ENCODE measurements at regions not wholly inside any gene's neighbourhood (a gene's known extent, or its start where the extent isn't known, plus 50 kb on each side); places are given as distances from the start of the nearest gene placed in this dataset.

GRCh38 chr9:87120610-87121009 is 173.3 kb upstream of the GAS1 start:
- H3K9ac ChIP-seq (ENCODE audit: low read depth, low read length), result no peak overlapping the region
- H3K27me3 ChIP-seq (ENCODE audit: control insufficient read depth, insufficient read depth, low read length), result no peaks in the 10 kb centered on the region
- no peaks in the 10 kb centered on the region for H3K36me3 ChIP-seq (ENCODE audit: insufficient read depth, low read length)
- no peaks in the 10 kb centered on the region for H3K9me3 ChIP-seq (replicated peaks; ENCODE audit: low read length)
- H3K4me1 ChIP-seq (ENCODE audit: control insufficient read depth, insufficient read depth, low read length), result peaks cover 43% of the 10 kb centered on the region
- no peak overlapping the region for H3K4me2 ChIP-seq (ENCODE audit: low read length)
- H3K4me3 ChIP-seq (ENCODE audit: low read length), result no peak overlapping the region

GRCh38 chr9:87122947-87123685 is 175.8 kb upstream of the GAS1 start:
- no peaks in the 10 kb centered on the region for H3K27me3 ChIP-seq (ENCODE audit: control insufficient read depth, insufficient read depth, low read length)
- peak overlapping the region; percentile 44 for H3K4me2 ChIP-seq (ENCODE audit: low read length)
- no peak overlapping the region for H3K4me3 ChIP-seq (ENCODE audit: low read length)
- H3K9me3 ChIP-seq (replicated peaks; ENCODE audit: low read length), result no peaks in the 10 kb centered on the region
- no peaks in the 10 kb centered on the region for H3K36me3 ChIP-seq (ENCODE audit: insufficient read depth, low read length)
- peak overlapping the region; percentile 45 for H3K9ac ChIP-seq (ENCODE audit: low read depth, low read length)
- H3K4me1 ChIP-seq (ENCODE audit: control insufficient read depth, insufficient read depth, low read length), result peaks cover 43% of the 10 kb centered on the region

GRCh38 chr9:87123830-87124229 is 176.5 kb upstream of the GAS1 start:
- Histone ChIP-seq H3K4me2 (ENCODE audit: low read length) (no peak overlapping the region), H3K4me1 (ENCODE audit: control insufficient read depth, insufficient read depth, low read length) (peaks cover 46% of the 10 kb centered on the region), H3K36me3 (ENCODE audit: insufficient read depth, low read length) (no peaks in the 10 kb centered on the region), H3K9ac (ENCODE audit: low read depth, low read length) (peak overlapping the region; percentile 42), H3K4me3 (ENCODE audit: low read length) (no peak overlapping the region), H3K9me3 (replicated peaks; ENCODE audit: low read length) (no peaks in the 10 kb centered on the region), H3K27me3 (ENCODE audit: control insufficient read depth, insufficient read depth, low read length) (no peaks in the 10 kb centered on the region)

GRCh38 chr9:87125819-87126218 is 178.5 kb upstream of the GAS1 start:
- H3K9ac ChIP-seq (ENCODE audit: low read depth, low read length), result no peak overlapping the region
- peaks cover 44% of the 10 kb centered on the region for H3K4me1 ChIP-seq (ENCODE audit: control insufficient read depth, insufficient read depth, low read length)
- no peaks in the 10 kb centered on the region for H3K9me3 ChIP-seq (replicated peaks; ENCODE audit: low read length)
- H3K36me3 ChIP-seq (ENCODE audit: insufficient read depth, low read length), result no peaks in the 10 kb centered on the region
- no peak overlapping the region for H3K4me2 ChIP-seq (ENCODE audit: low read length)
- H3K4me3 ChIP-seq (ENCODE audit: low read length), result no peak overlapping the region
- no peaks in the 10 kb centered on the region for H3K27me3 ChIP-seq (ENCODE audit: control insufficient read depth, insufficient read depth, low read length)

DNA sequence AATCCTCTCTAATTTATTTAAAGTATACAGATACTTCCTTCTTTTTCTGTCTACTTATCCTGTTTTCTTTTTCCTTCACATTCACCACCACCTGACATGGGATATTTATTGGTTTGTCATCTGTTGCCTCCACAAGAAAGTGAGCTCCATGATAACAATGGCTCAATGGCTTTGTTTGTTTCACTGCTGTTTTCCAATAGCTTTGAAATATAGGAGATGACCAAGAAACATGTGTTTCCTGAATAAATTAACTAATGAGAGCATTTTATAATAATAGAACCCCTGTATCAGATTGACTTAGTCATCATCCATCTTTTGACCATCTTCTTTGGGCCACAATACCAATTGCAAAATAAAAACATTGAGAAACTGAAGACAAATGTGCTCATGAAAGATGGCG is 180.2 kb upstream of the GAS1 start:
- no peaks in the 10 kb centered on the region for H3K9me3 ChIP-seq (replicated peaks; ENCODE audit: low read length)

GRCh38 chr9:87127978-87128614 is 180.8 kb upstream of the GAS1 start:
- no peaks in the 10 kb centered on the region for H3K9me3 ChIP-seq (replicated peaks; ENCODE audit: low read length)
- H3K36me3 ChIP-seq (ENCODE audit: insufficient read depth, low read length), result no peaks in the 10 kb centered on the region

More for the DNA sequence above, 180.2 kb upstream of the GAS1 start:
- Histone ChIP-seq H3K4me3 (ENCODE audit: low read length) (no peak overlapping the region), H3K4me2 (ENCODE audit: low read length) (no peak overlapping the region), H3K4me1 (ENCODE audit: control insufficient read depth, insufficient read depth, low read length) (peaks cover 31% of the 10 kb centered on the region), H3K9ac (ENCODE audit: low read depth, low read length) (no peak overlapping the region), H3K27me3 (ENCODE audit: control insufficient read depth, insufficient read depth, low read length) (no peaks in the 10 kb centered on the region), H3K36me3 (ENCODE audit: insufficient read depth, low read length) (no peaks in the 10 kb centered on the region)

DNA sequence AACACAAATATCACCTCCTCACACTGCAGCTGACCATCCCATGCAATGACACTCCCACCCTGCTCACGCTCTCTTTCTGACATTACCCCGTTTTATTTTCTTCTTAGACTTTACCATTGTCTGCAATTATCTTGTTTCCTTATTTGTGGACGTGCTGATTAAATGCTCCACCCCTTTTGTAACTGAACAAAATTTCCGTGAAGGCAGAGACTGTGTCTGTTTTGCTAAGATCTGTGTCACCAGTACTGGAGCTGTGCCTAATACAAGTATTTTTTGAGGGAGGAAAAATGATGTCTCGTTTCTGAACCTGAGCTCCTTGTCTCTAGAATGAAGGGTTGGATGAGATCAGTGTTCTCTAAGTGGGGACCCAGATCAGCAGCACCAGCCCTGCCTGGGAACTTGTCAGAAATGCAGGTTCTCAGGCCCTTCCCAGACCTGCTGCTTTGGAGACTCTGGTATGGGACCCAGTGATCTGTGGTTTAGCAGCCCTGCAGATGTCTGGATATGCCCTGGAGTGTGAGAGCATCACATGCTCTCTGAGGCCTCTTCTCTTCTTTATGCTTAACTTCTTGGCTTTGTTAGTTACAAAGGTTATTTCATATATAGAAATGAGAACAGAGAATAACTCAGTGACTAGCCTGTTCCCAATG is 181.7 kb upstream of the GAS1 start:
- H3K9me3 ChIP-seq (replicated peaks; ENCODE audit: low read length), result no peaks in the 10 kb centered on the region
- H3K4me2 ChIP-seq (ENCODE audit: low read length), result no peak overlapping the region
- H3K4me1 ChIP-seq (ENCODE audit: control insufficient read depth, insufficient read depth, low read length), result peaks cover 16% of the 10 kb centered on the region
- no peaks in the 10 kb centered on the region for H3K27me3 ChIP-seq (ENCODE audit: control insufficient read depth, insufficient read depth, low read length)
- no peak overlapping the region for H3K9ac ChIP-seq (ENCODE audit: low read depth, low read length)
- no peak overlapping the region for H3K4me3 ChIP-seq (ENCODE audit: low read length)
- H3K36me3 ChIP-seq (ENCODE audit: insufficient read depth, low read length), result no peaks in the 10 kb centered on the region

More at GRCh38 chr9:87127978-87128614, 180.8 kb upstream of the GAS1 start:
- H3K4me3 ChIP-seq (ENCODE audit: low read length), result no peak overlapping the region
- peaks cover 25% of the 10 kb centered on the region for H3K4me1 ChIP-seq (ENCODE audit: control insufficient read depth, insufficient read depth, low read length)
- no peak overlapping the region for H3K9ac ChIP-seq (ENCODE audit: low read depth, low read length)
- no peaks in the 10 kb centered on the region for H3K27me3 ChIP-seq (ENCODE audit: control insufficient read depth, insufficient read depth, low read length)
- H3K4me2 ChIP-seq (ENCODE audit: low read length), result no peak overlapping the region

GRCh38 chr9:87135074-87135473 is 187.8 kb upstream of the GAS1 start:
- Histone ChIP-seq H3K9ac (ENCODE audit: low read depth, low read length) (no peak overlapping the region), H3K27me3 (ENCODE audit: control insufficient read depth, insufficient read depth, low read length) (no peaks in the 10 kb centered on the region), H3K4me3 (ENCODE audit: low read length) (no peak overlapping the region), H3K9me3 (replicated peaks; ENCODE audit: low read length) (no peaks in the 10 kb centered on the region), H3K4me1 (ENCODE audit: control insufficient read depth, insufficient read depth, low read length) (peaks cover 5% of the 10 kb centered on the region), H3K36me3 (ENCODE audit: insufficient read depth, low read length) (no peaks in the 10 kb centered on the region), H3K4me2 (ENCODE audit: low read length) (no peak overlapping the region)

GRCh38 chr9:87137718-87138117 is 190.4 kb upstream of the GAS1 start:
- no peak overlapping the region for H3K9ac ChIP-seq (ENCODE audit: low read depth, low read length)
- no peak overlapping the region for H3K4me2 ChIP-seq (ENCODE audit: low read length)
- H3K4me1 ChIP-seq (ENCODE audit: control insufficient read depth, insufficient read depth, low read length), result peaks cover 10% of the 10 kb centered on the region
- H3K9me3 ChIP-seq (replicated peaks; ENCODE audit: low read length), result no peaks in the 10 kb centered on the region
- H3K36me3 ChIP-seq (ENCODE audit: insufficient read depth, low read length), result no peaks in the 10 kb centered on the region
- H3K27me3 ChIP-seq (ENCODE audit: control insufficient read depth, insufficient read depth, low read length), result no peaks in the 10 kb centered on the region
- no peak overlapping the region for H3K4me3 ChIP-seq (ENCODE audit: low read length)

DNA sequence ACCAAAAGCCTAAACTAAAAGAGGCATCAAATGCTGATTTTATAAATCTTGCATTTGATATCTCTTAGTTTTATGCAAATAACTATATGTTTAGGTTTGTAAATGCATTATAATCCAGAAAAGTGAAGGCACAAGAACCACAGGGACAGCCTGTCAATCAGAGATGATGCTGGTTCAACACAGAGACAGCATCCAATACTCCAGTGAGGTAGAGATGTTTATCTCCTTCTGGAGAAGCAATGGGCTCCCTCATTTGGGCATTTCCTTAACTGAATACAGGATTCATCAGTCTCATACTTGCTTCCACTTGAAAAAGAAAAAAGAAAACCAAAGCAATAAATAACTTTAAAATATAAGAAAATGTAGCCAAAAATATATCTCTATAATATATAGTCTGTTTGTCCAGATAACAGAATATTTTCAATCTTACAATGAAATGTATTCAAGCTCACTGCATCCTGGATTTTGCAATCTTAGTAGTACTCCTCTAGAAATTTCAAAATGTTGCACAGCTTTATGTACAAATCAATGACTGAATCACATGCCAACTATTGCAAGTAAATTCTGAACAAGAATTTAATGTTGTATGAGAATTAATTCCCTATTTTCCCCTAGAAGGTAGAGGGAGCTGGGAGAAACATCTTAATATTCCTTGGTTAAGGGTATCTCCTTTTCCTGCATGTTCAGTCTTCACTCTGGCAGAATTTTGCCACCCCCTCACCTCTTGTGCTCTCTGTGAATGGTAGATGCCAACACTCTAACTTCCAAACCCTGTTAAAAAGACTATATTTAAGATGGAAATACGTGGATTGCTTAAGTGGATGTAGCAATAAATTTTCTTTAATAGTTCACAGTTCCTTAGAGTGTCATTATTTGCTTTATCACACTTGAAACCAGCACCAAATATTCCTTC is 191.1 kb upstream of the GAS1 start:
- peaks cover 10% of the 10 kb centered on the region for H3K4me1 ChIP-seq (ENCODE audit: control insufficient read depth, insufficient read depth, low read length)
- no peak overlapping the region for H3K4me2 ChIP-seq (ENCODE audit: low read length)
- no peaks in the 10 kb centered on the region for H3K27me3 ChIP-seq (ENCODE audit: control insufficient read depth, insufficient read depth, low read length)
- H3K9me3 ChIP-seq (replicated peaks; ENCODE audit: low read length), result no peaks in the 10 kb centered on the region
- H3K36me3 ChIP-seq (ENCODE audit: insufficient read depth, low read length), result no peaks in the 10 kb centered on the region
- H3K9ac ChIP-seq (ENCODE audit: low read depth, low read length), result no peak overlapping the region
- H3K4me3 ChIP-seq (ENCODE audit: low read length), result no peak overlapping the region

- Histone ChIP-seq H3K4me2 (ENCODE audit: low read length) (no peak overlapping the region), H3K27me3 (ENCODE audit: control insufficient read depth, insufficient read depth, low read length) (no peaks in the 10 kb centered on the region), H3K9ac (ENCODE audit: low read depth, low read length) (no peak overlapping the region), H3K4me1 (ENCODE audit: control insufficient read depth, insufficient read depth, low read length) (peaks cover 10% of the 10 kb centered on the region), H3K4me3 (ENCODE audit: low read length) (no peak overlapping the region), H3K9me3 (replicated peaks; ENCODE audit: low read length) (no peaks in the 10 kb centered on the region), H3K36me3 (ENCODE audit: insufficient read depth, low read length) (no peaks in the 10 kb centered on the region)
Measured at GRCh38 chr9:87139099-87139730, 191.9 kb upstream of the GAS1 start.

All from skeletal muscle satellite cell (primary cell).